ENCODE measurements at regions not wholly inside any gene's neighbourhood (a gene's known extent, or its start where the extent isn't known, plus 50 kb on each side); places are given as distances from the start of the nearest gene placed in this dataset.

DNA sequence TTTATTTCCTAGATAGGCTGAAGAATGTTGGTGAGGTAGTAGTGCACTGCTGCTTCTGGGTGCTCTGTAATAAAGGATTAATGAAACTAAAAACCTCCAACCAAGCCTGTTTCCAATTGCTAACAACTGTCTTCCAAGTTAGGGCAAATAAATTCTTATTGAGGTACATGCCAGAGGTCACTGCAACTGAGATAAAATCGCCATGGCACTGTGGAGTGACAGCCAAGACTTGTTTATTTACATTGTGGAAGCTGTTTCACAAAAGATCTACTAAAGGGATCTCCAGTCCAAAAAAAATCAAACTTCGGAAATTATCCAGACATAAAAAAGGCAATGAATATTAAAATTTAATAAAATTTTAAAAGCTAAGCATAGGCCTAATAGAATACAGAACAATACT, 65.2 kb downstream of the HYCC1 start:
- no peaks in the 10 kb centered on the region for H3K9me3 ChIP-seq (ENCODE audit: low read depth)
- no peaks in the 10 kb centered on the region for H3K79me2 ChIP-seq
- no peak overlapping the region for H3K27ac ChIP-seq
- H3K4me1 ChIP-seq (ENCODE audit: insufficient read depth): peaks cover 10% of the 10 kb centered on the region
- DNase-seq (ENCODE audit: low spot score): no peak
- H3K4me3 ChIP-seq: no peak overlapping the region
- TF ChIP-seq EZH2phosphoT487 (IDR thresholded peaks at IDR 0.05; ENCODE audit: low read depth, severe bottlenecking, unreplicated experiment): no peak
- no peak for TF ChIP-seq EZH2 (IDR thresholded peaks at IDR 0.05; ENCODE audit: borderline replicate concordance)
- TF ChIP-seq, protein P1, sequence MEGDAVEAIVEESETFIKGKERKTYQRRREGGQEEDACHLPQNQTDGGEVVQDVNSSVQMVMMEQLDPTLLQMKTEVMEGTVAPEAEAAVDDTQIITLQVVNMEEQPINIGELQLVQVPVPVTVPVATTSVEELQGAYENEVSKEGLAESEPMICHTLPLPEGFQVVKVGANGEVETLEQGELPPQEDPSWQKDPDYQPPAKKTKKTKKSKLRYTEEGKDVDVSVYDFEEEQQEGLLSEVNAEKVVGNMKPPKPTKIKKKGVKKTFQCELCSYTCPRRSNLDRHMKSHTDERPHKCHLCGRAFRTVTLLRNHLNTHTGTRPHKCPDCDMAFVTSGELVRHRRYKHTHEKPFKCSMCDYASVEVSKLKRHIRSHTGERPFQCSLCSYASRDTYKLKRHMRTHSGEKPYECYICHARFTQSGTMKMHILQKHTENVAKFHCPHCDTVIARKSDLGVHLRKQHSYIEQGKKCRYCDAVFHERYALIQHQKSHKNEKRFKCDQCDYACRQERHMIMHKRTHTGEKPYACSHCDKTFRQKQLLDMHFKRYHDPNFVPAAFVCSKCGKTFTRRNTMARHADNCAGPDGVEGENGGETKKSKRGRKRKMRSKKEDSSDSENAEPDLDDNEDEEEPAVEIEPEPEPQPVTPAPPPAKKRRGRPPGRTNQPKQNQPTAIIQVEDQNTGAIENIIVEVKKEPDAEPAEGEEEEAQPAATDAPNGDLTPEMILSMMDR (IDR thresholded peaks at IDR 0.05; ENCODE audit: poor library complexity): no peak
- no peak overlapping the region for H2AFZ ChIP-seq
- H3K4me2 ChIP-seq: peak overlapping the region; percentile 19
- 36% methylated on average over 2 of the region's 2 CpGs for WGBS (ENCODE audit: low lambda C conversion rate, missing lambda C conversion rate)
- no peaks in the 10 kb centered on the region for H4K20me1 ChIP-seq (ENCODE audit: insufficient read depth, poor library complexity, severe bottlenecking)
- no peaks in the 10 kb centered on the region for H3K9me2 ChIP-seq (replicated peaks; ENCODE audit: insufficient read depth)
- no peaks in the 10 kb centered on the region for H3K36me3 ChIP-seq (replicated peaks; ENCODE audit: insufficient read depth, low read depth)
- no peaks in the 10 kb centered on the region for H3K27me3 ChIP-seq

DNA sequence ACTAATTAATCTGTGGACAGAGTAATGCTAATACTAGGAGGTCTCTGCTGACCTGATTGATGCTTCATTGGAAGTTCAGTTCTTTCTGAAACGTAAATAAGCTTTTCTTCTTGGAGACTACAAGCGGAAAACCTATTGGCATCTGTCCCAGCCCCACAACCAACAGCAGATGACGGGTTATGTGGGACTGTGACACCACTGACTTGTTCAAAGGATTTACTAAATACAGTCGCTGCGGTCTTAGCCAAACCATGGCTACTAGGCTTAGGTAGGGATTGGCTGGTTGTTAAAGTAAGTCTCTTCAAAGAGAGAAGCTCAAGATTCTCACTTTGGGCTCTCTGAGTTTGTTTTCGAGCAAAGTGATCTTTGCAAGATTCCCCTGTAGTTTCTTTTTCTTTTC, 68.3 kb downstream of the HYCC1 start:
- Histone ChIP-seq H3K27me3 (no peaks in the 10 kb centered on the region), H3K9me3 (ENCODE audit: low read depth) (no peaks in the 10 kb centered on the region), H4K20me1 (ENCODE audit: insufficient read depth, poor library complexity, severe bottlenecking) (no peaks in the 10 kb centered on the region), H2AFZ (no peak overlapping the region), H3K4me2 (no peak overlapping the region), H3K27ac (no peak overlapping the region), H3K4me1 (ENCODE audit: insufficient read depth) (peaks cover 10% of the 10 kb centered on the region), H3K36me3 (replicated peaks; ENCODE audit: insufficient read depth, low read depth) (no peaks in the 10 kb centered on the region), H3K4me3 (no peak overlapping the region), H3K79me2 (no peaks in the 10 kb centered on the region), H3K9me2 (replicated peaks; ENCODE audit: insufficient read depth) (no peaks in the 10 kb centered on the region)
- DNase-seq (ENCODE audit: low spot score): no peak
- no peak for TF ChIP-seq EZH2phosphoT487 (IDR thresholded peaks at IDR 0.05; ENCODE audit: low read depth, severe bottlenecking, unreplicated experiment)
- TF ChIP-seq, protein P1 (IDR thresholded peaks at IDR 0.05; ENCODE audit: poor library complexity): no peak
- 88% methylated on average over 6 of the region's 6 CpGs for WGBS (ENCODE audit: low lambda C conversion rate, missing lambda C conversion rate)

GRCh38 chr7:22944510-22944909, 69.4 kb downstream of the HYCC1 start:
- no peak overlapping the region for H3K27ac ChIP-seq

More at GRCh38 chr7:22944510-22944909, 69.4 kb downstream of the HYCC1 start:
- H3K36me3 ChIP-seq (replicated peaks; ENCODE audit: insufficient read depth, low read depth): no peaks in the 10 kb centered on the region
- H3K4me3 ChIP-seq: no peak overlapping the region
- TF ChIP-seq EZH2 (IDR thresholded peaks at IDR 0.05; ENCODE audit: borderline replicate concordance) (no peak), EZH2phosphoT487 (IDR thresholded peaks at IDR 0.05; ENCODE audit: low read depth, severe bottlenecking, unreplicated experiment) (no peak)
- TF ChIP-seq, protein P1 (IDR thresholded peaks at IDR 0.05; ENCODE audit: poor library complexity): no peak
- peaks cover 10% of the 10 kb centered on the region for H3K4me1 ChIP-seq (ENCODE audit: insufficient read depth)
- H3K4me2 ChIP-seq: no peak overlapping the region
- H3K79me2 ChIP-seq: no peaks in the 10 kb centered on the region
- H3K27me3 ChIP-seq: no peaks in the 10 kb centered on the region
- no peaks in the 10 kb centered on the region for H3K9me2 ChIP-seq (replicated peaks; ENCODE audit: insufficient read depth)
- no peaks in the 10 kb centered on the region for H3K9me3 ChIP-seq (ENCODE audit: low read depth)
- WGBS (ENCODE audit: low lambda C conversion rate, missing lambda C conversion rate): 74% methylated on average over 2 of the region's 2 CpGs
- DNase-seq (ENCODE audit: low spot score): no peak
- H2AFZ ChIP-seq: no peak overlapping the region
- H4K20me1 ChIP-seq (ENCODE audit: insufficient read depth, poor library complexity, severe bottlenecking): no peaks in the 10 kb centered on the region
